ENCODE measurements at regions not wholly inside any gene's neighbourhood (a gene's known extent, or its start where the extent isn't known, plus 50 kb on each side); places are given as distances from the start of the nearest gene placed in this dataset.

DNA sequence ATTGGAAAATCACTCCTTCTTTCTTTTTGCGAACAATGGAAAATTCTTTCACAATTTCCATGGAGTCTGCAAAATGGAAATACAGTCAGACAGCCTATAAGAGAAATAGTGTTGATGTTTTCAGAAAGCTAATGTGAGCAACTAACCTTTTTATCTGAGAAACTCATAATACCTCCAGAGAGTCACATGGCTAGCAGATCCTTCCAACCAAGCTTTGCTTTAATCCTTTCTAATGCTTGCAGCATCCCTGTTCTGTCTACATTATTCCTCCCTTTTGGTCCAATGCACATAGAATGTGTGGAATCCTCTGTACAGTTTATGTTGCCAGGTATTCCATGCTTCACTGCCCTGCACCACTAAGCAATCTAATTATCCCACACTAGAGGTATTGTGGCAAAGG, 717.5 kb upstream of the LRRN3 start:
- ChIA-PET RAD21 (ENCODE audit: unreplicated experiment) (no interaction called here), SMC1A (ENCODE audit: uncharacterized antibody, unreplicated experiment) (interaction anchor here (2.1 kb wide), 1 partner anchor 14 kb away, joined by 4 read pairs; no protein-coding TSS in a partner anchor), CTCF (interaction anchor here (1.2 kb wide), 1 partner anchor 38 kb away, joined by 3 read pairs; no protein-coding TSS in a partner anchor), POLR2A (no interaction called here)
- H3K4me1 ChIP-seq (ENCODE audit: control insufficient read depth, insufficient read depth, low read length) = no peaks in the 10 kb centered on the region
- no peaks in the 10 kb centered on the region for H3K27me3 ChIP-seq (replicated peaks in 1 of 2; ENCODE audit: control insufficient read depth in 2 of 2, insufficient read depth in 2 of 2, low read length in 1 of 2)
- H2AFZ ChIP-seq (ENCODE audit: control insufficient read depth, low read depth, low read length) = no peak overlapping the region
- TF ChIP-seq SMARCA5 (IDR thresholded peaks at IDR 0.05) (no peak), YBX1 (IDR thresholded peaks at IDR 0.05) (no peak), RCOR1 (conservative IDR thresholded peaks at IDR 0.05; ENCODE audit: low read depth, low read length) (no peak), MTA3 (IDR thresholded peaks at IDR 0.05; ENCODE audit: borderline replicate concordance, low read length) (no peak), CHD4 (IDR thresholded peaks at IDR 0.05) (no peak), ESRRA (IDR thresholded peaks at IDR 0.05; ENCODE audit: low read length) (no peak), TCF12 (IDR thresholded peaks at IDR 0.05; ENCODE audit: low read depth, low read length) (no peak), NFXL1 (IDR thresholded peaks at IDR 0.05; ENCODE audit: borderline replicate concordance) (no peak), CEBPB (IDR thresholded peaks at IDR 0.05; ENCODE audit: borderline replicate concordance in 1 of 2, low read depth in 2 of 2, low read length in 2 of 2) (no peak), RUNX3 (IDR thresholded peaks at IDR 0.05; ENCODE audit: low read length) (no peak), ZNF274 (IDR thresholded peaks at IDR 0.05; ENCODE audit: insufficient read depth, insufficient read length) (no peak)
- TF ChIP-seq, protein P1, sequence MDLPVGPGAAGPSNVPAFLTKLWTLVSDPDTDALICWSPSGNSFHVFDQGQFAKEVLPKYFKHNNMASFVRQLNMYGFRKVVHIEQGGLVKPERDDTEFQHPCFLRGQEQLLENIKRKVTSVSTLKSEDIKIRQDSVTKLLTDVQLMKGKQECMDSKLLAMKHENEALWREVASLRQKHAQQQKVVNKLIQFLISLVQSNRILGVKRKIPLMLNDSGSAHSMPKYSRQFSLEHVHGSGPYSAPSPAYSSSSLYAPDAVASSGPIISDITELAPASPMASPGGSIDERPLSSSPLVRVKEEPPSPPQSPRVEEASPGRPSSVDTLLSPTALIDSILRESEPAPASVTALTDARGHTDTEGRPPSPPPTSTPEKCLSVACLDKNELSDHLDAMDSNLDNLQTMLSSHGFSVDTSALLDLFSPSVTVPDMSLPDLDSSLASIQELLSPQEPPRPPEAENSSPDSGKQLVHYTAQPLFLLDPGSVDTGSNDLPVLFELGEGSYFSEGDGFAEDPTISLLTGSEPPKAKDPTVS (IDR thresholded peaks at IDR 0.05; ENCODE audit: low read depth, low read length) = no peak
- in situ Hi-C loops (cut with MboI) = no loop called here
- no peak for FAIRE-seq
- no peaks in the 10 kb centered on the region for H3K36me3 ChIP-seq (ENCODE audit: control insufficient read depth in 2 of 2, insufficient read depth in 2 of 2, low read length in 1 of 2)
- no TSS peak for BruUV-seq (replicated peaks)
- ATAC-seq = no peak
- no peak overlapping the region for H3K27ac ChIP-seq (ENCODE audit: control insufficient read depth, insufficient read depth)
- H3K79me2 ChIP-seq (ENCODE audit: control insufficient read depth, insufficient read depth, low read length) = no peaks in the 10 kb centered on the region
- H3K4me2 ChIP-seq (ENCODE audit: control insufficient read depth, insufficient read depth) = no peak overlapping the region
- no peak overlapping the region for H3K4me3 ChIP-seq
- H3K9ac ChIP-seq (ENCODE audit: control insufficient read depth, insufficient read depth, low read length) = no peak overlapping the region
- no peaks in the 10 kb centered on the region for H4K20me1 ChIP-seq (ENCODE audit: control insufficient read depth, insufficient read depth)
- no peak for DNase-seq (ENCODE audit: low read depth, low spot score)
- H3K9me3 ChIP-seq (replicated peaks; ENCODE audit: control insufficient read depth, insufficient read depth, low read length) = no peaks in the 10 kb centered on the region
- WGBS (ENCODE audit: insufficient coverage, insufficient replicate concordance, low lambda C conversion rate, missing lambda C conversion rate) = 39% methylated on average over 1 of the region's 1 CpG
- intact Hi-C loops (cut with micrococcal nuclease; ENCODE audit: unreplicated experiment) = no loop called here
